H9 (cell line): ENCODE measurements at regions not wholly inside any gene's neighbourhood (a gene's known extent, or its start where the extent isn't known, plus 50 kb on each side); places are given as distances from the start of the nearest gene placed in this dataset.

Experiments
- DNase-seq: peaks from one replicate; pipeline ENCODE4 v3.0.0-alpha.2; 2017
- H2AFZ ChIP-seq: one replicate; pipeline ENCODE4 v1.6.1; 2013; ENCODE audit warnings: mild to moderate bottlenecking, low read length, control low read depth, moderate library complexity
- H2AK5ac ChIP-seq: 2 replicates; pipeline ENCODE4 v1.6.1; 2013; ENCODE audit warnings: low read length, control low read depth, mixed read lengths; ENCODE audit not compliant: insufficient read length
- H2BK120ac ChIP-seq: one replicate; pipeline ENCODE4 v1.6.1; 2013; ENCODE audit warnings: low read depth, mild to moderate bottlenecking, low read length, control low read depth, inconsistent platforms; ENCODE audit not compliant: poor library complexity, severe bottlenecking
- H2BK12ac ChIP-seq: 2 replicates; pipeline ENCODE4 v1.6.1; 2013; ENCODE audit warnings: low read length, control low read depth, mixed read lengths, low read depth; ENCODE audit not compliant: insufficient read length
- H2BK15ac ChIP-seq: 2 replicates; pipeline ENCODE4 v1.6.1; 2013; ENCODE audit warnings: low read depth, low read length, control low read depth
- H2BK20ac ChIP-seq: one replicate; pipeline ENCODE4 v1.6.1; 2013; ENCODE audit warnings: low read depth, mild to moderate bottlenecking, low read length, control low read depth, inconsistent platforms; ENCODE audit not compliant: poor library complexity, severe bottlenecking
- H2BK5ac ChIP-seq: 2 replicates; pipeline ENCODE4 v1.6.1; 2013; ENCODE audit warnings: low read length, control low read depth, mixed read lengths; ENCODE audit not compliant: insufficient read length
- H3K14ac ChIP-seq: 2 replicates; pipeline ENCODE4 v1.6.1; 2013; ENCODE audit warnings: low read length, control low read depth; ENCODE audit not compliant: insufficient read depth
- H3K18ac ChIP-seq: 2 replicates; pipeline ENCODE4 v1.6.1; 2013; ENCODE audit warnings: low read depth, mild to moderate bottlenecking, mixed read lengths, low read length, control low read depth; ENCODE audit not compliant: insufficient read length
- H3K23ac ChIP-seq: 2 replicates; pipeline ENCODE4 v1.6.1; 2013; ENCODE audit warnings: low read length, control low read depth, mixed read lengths, low read depth; ENCODE audit not compliant: insufficient read length
- H3K23me2 ChIP-seq: 2 replicates; pipeline ENCODE4 v1.6.1; 2013; ENCODE audit warnings: low read depth, mild to moderate bottlenecking, mixed read lengths, low read length, control low read depth; ENCODE audit not compliant: insufficient read length, poor library complexity, severe bottlenecking
- H3K27ac ChIP-seq: 2 replicates; pipeline ENCODE4 v1.5.1; 2013; ENCODE audit warnings: low read length, control low read depth, mixed read lengths, low read depth; ENCODE audit not compliant: insufficient read length
- H3K27me3 ChIP-seq: 2 replicates; pipeline ENCODE4 v1.6.1; 2013; ENCODE audit warnings: low read length, control low read depth, inconsistent platforms; ENCODE audit not compliant: insufficient read depth
- H3K4ac ChIP-seq: 2 replicates; pipeline ENCODE4 v1.6.1; 2013; ENCODE audit warnings: low read depth, mild to moderate bottlenecking, control low read depth, inconsistent platforms, low read length, moderate library complexity
- H3K4me1 ChIP-seq: 2 replicates; pipeline ENCODE4 v1.6.1; 2013; ENCODE audit warnings: low read length, control low read depth, inconsistent platforms; ENCODE audit not compliant: insufficient read depth
- H3K4me2 ChIP-seq: 2 replicates; pipeline ENCODE4 v1.6.1; 2013; ENCODE audit warnings: low read length, control low read depth, mixed read lengths; ENCODE audit not compliant: insufficient read length, insufficient read depth
- H3K56ac ChIP-seq: 2 replicates; pipeline ENCODE4 v1.6.1; 2013; ENCODE audit warnings: low read depth, mild to moderate bottlenecking, mixed read lengths, low read length, control low read depth; ENCODE audit not compliant: insufficient read length
- H3K79me1 ChIP-seq: 2 replicates; pipeline ENCODE4 v1.6.1; 2013; ENCODE audit warnings: low read depth, mild to moderate bottlenecking, moderate library complexity, low read length, control low read depth, inconsistent platforms; ENCODE audit not compliant: insufficient read depth, poor library complexity, severe bottlenecking
- H3K79me2 ChIP-seq: 2 replicates; pipeline ENCODE4 v1.6.1; 2013; ENCODE audit warnings: low read length, control low read depth, inconsistent platforms; ENCODE audit not compliant: insufficient read depth
- H3K9ac ChIP-seq: 2 replicates; pipeline ENCODE4 v1.6.1; 2013; ENCODE audit warnings: low read length, control low read depth, mixed read lengths; ENCODE audit not compliant: insufficient read length; ENCODE audit errors: extremely low read depth
- H3K9me3 ChIP-seq: one replicate; pipeline ENCODE4 v1.6.1; 2013; ENCODE audit warnings: low read depth, low read length, inconsistent platforms; ENCODE audit not compliant: control insufficient read depth
- H3T11ph ChIP-seq: one replicate; pipeline ENCODE4 v1.6.1; 2013; ENCODE audit warnings: mild to moderate bottlenecking, low read length, control low read depth, inconsistent platforms
- H4K20me1 ChIP-seq: one replicate; pipeline ENCODE4 v1.6.1; 2013; ENCODE audit not compliant: control insufficient read depth, insufficient read length, insufficient read depth
- H4K5ac ChIP-seq: 2 replicates; pipeline ENCODE4 v1.6.1; 2013; ENCODE audit warnings: low read depth, mild to moderate bottlenecking, mixed read lengths, low read length, control low read depth; ENCODE audit not compliant: insufficient read length
- H4K8ac ChIP-seq: replicated peaks from 2 replicates; pipeline ENCODE4 v1.6.1; 2013; ENCODE audit warnings: low read length, control low read depth, mixed read lengths, low read depth; ENCODE audit not compliant: insufficient read length
- H4K91ac ChIP-seq: 2 replicates; pipeline ENCODE4 v1.6.1; 2013; ENCODE audit warnings: low read depth, mild to moderate bottlenecking, moderate library complexity, mixed read lengths, low read length, control low read depth; ENCODE audit not compliant: insufficient read length
- H3K27ac Mint-ChIP-seq, 3 experiments: 2 replicates in 2 of 3; 3 replicates in 1 of 3; pipeline ENCODE4 v1.8.0; 2020 to 2021; ENCODE audit warnings: mixed read lengths in 3 of 3, mild to moderate bottlenecking in 1 of 3, moderate library complexity in 1 of 3
- H3K27me3 Mint-ChIP-seq: 2 replicates; pipeline ENCODE4 v1.8.0; 2021; ENCODE audit warnings: low read depth, mild to moderate bottlenecking, moderate library complexity, mixed read lengths
- H3K36me3 Mint-ChIP-seq, 3 experiments: 2 replicates in 2 of 3; 3 replicates in 1 of 3; pipeline ENCODE4 v1.8.0; 2020 to 2021; ENCODE audit warnings: low read depth in 3 of 3, mixed read lengths in 3 of 3; ENCODE audit not compliant: insufficient read depth in 1 of 3
- H3K4me1 Mint-ChIP-seq, 2 experiments: 2 replicates each; pipeline ENCODE4 v1.8.0; 2020; ENCODE audit warnings: mixed read lengths in 2 of 2
- H3K4me3 Mint-ChIP-seq, 2 experiments: 2 replicates in 1 of 2; 3 replicates in 1 of 2; pipeline ENCODE4 v1.8.0; 2020 to 2021; ENCODE audit warnings: mild to moderate bottlenecking in 2 of 2, mixed read lengths in 2 of 2, moderate library complexity in 1 of 2
- H3K9me3 Mint-ChIP-seq, 2 experiments: 2 replicates in 1 of 2; 3 replicates in 1 of 2; pipeline ENCODE4 v1.8.0; 2020; ENCODE audit warnings: mild to moderate bottlenecking in 2 of 2, mixed read lengths in 2 of 2, moderate library complexity in 1 of 2
- CTCF ChIP-seq: fragments of 200-600 bp; sonication (generic); conservative IDR thresholded peaks from 3 replicates; pipeline ENCODE4 v1.8.0; 2021; ENCODE audit warnings: antibody characterized with exemption, mild to moderate bottlenecking
- WGBS: extraction: QIAGEN DNeasy Blood & Tissue Kit; methylation state at CpG from one replicate; pipeline ENCODE4 v1.1.7; 2013; ENCODE audit warnings: missing lambda C conversion rate, low lambda C conversion rate, mixed read lengths; ENCODE audit not compliant: insufficient read length; ENCODE audit errors: extremely low coverage; 5-methylcytosine and 5-hydroxymethylcytosine counted together

- no peak overlapping the region; a peak in 1 of 7 replicates for H3K27ac Mint-ChIP-seq
- H3K4ac ChIP-seq, result no peak overlapping the region
- peaks cover 15 to 16% of the 10 kb centered on the region in 2 experiments for H3K4me1 Mint-ChIP-seq
- no peak overlapping the region for H3T11ph ChIP-seq
- no peak overlapping the region for H2AK5ac ChIP-seq
- no peak overlapping the region for H3K27ac ChIP-seq
- no CpG with 5 or more reads among the region's 4 CpGs for WGBS
- no peak overlapping the region for H4K5ac ChIP-seq
- no peak overlapping the region for H2BK12ac ChIP-seq
- no peaks in the 10 kb centered on the region for H3K27me3 ChIP-seq
- no peaks in the 10 kb centered on the region for H3K9me3 ChIP-seq
- H2BK5ac ChIP-seq, result no peak overlapping the region
- H3K27me3 Mint-ChIP-seq, result no peaks in the 10 kb centered on the region
- H3K4me3 Mint-ChIP-seq, result no peak overlapping the region
- H2BK120ac ChIP-seq, result no peak overlapping the region
- no peaks in the 10 kb centered on the region for H3K79me1 ChIP-seq
- H2BK20ac ChIP-seq, result no peak overlapping the region
- no peak overlapping the region for H4K8ac ChIP-seq
- no peaks in the 10 kb centered on the region for H3K36me3 Mint-ChIP-seq
- H3K9ac ChIP-seq, result no peak overlapping the region
- no peak overlapping the region; the same call in 1 of the 2 replicates for H3K14ac ChIP-seq
- H3K23me2 ChIP-seq, result no peaks in the 10 kb centered on the region
- TF ChIP-seq CTCF, result no peak
- no peak overlapping the region for H2AFZ ChIP-seq
- H3K18ac ChIP-seq, result no peak overlapping the region
- H3K79me2 ChIP-seq, result no peaks in the 10 kb centered on the region
- no peak overlapping the region for H3K56ac ChIP-seq
- no peaks in the 10 kb centered on the region; a peak in 1 of 5 replicates for H3K9me3 Mint-ChIP-seq
- no peaks in the 10 kb centered on the region for H4K20me1 ChIP-seq
- no peak overlapping the region for H3K23ac ChIP-seq
- no peak overlapping the region for H4K91ac ChIP-seq
- DNase-seq, result no peak
- H3K4me2 ChIP-seq, result no peak overlapping the region
- H3K4me1 ChIP-seq, result peaks cover 3% of the 10 kb centered on the region; the same call in 1 of the 2 replicates
- H2BK15ac ChIP-seq, result no peak overlapping the region
Observed at GRCh38 chr2:184169366-184169765, 429.0 kb upstream of the ZNF804A start.
